Gastroesophageal sphincter (tissue), 3 donors: ENCODE measurements at regions not wholly inside any gene's neighbourhood (a gene's known extent, or its start where the extent isn't known, plus 50 kb on each side); places are given as distances from the start of the nearest gene placed in this dataset.
A peak's percentile ranks its signal among the peaks of the same experiment; 100 is the strongest.

Source experiments
- EP300 ChIP-seq: sonication (generic); formaldehyde crosslinking; IDR thresholded peaks from one replicate; pipeline ENCODE4 v1.6.1; 2017; ENCODE audit warnings: antibody characterized with exemption, mild to moderate bottlenecking
- POLR2A ChIP-seq, 2 donors: fragments of 450-650 bp; IDR thresholded peaks; one replicate each; pipeline ENCODE4 v1.6.1; 2017; ENCODE audit warnings: antibody characterized with exemption in 2 of 2, mild to moderate bottlenecking in 2 of 2, moderate library complexity in 1 of 2
- POLR2AphosphoS5 ChIP-seq: sonication (generic); formaldehyde crosslinking; IDR thresholded peaks from one replicate; pipeline ENCODE4 v1.6.1; 2017; ENCODE audit warnings: antibody characterized with exemption
- TF ChIP-seq, protein P1 (sequence below), 4 experiments: fragments of 200-600 bp in 2 of 4; fragments of 450-650 bp in 2 of 4; sonication (generic) in 1 of 4; IDR thresholded peaks; one replicate each; pipeline ENCODE4 v1.5.1; 2017 to 2019; ENCODE audit warnings: antibody characterized with exemption in 4 of 4, mild to moderate bottlenecking in 2 of 4, moderate library complexity in 2 of 4

- TF ChIP-seq, protein P1, sequence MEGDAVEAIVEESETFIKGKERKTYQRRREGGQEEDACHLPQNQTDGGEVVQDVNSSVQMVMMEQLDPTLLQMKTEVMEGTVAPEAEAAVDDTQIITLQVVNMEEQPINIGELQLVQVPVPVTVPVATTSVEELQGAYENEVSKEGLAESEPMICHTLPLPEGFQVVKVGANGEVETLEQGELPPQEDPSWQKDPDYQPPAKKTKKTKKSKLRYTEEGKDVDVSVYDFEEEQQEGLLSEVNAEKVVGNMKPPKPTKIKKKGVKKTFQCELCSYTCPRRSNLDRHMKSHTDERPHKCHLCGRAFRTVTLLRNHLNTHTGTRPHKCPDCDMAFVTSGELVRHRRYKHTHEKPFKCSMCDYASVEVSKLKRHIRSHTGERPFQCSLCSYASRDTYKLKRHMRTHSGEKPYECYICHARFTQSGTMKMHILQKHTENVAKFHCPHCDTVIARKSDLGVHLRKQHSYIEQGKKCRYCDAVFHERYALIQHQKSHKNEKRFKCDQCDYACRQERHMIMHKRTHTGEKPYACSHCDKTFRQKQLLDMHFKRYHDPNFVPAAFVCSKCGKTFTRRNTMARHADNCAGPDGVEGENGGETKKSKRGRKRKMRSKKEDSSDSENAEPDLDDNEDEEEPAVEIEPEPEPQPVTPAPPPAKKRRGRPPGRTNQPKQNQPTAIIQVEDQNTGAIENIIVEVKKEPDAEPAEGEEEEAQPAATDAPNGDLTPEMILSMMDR (IDR thresholded peaks at IDR 0.05) = peak in 3 of 4 experiments; percentile 9 to 45 (median 19)
- TF ChIP-seq POLR2AphosphoS5 (no peak), POLR2A (IDR thresholded peaks at IDR 0.05) (no peak), EP300 (no peak)
Measured at GRCh38 chr7:123367484-123368122, 166.8 kb downstream of the IQUB start.
